OCI-LY3 (cell line): ENCODE measurements at regions not wholly inside any gene's neighbourhood (a gene's known extent, or its start where the extent isn't known, plus 50 kb on each side); places are given as distances from the start of the nearest gene placed in this dataset.

Source experiments
- H2AFZ ChIP-seq: fragments of 200-600, 300-600 bp; shearing (Covaris generic); 2 replicates; pipeline ENCODE4 v1.6.0; 2014; ENCODE audit warnings: antibody characterized with exemption, low read depth, low read length
- H3K27ac ChIP-seq: fragments of 200-600, 300-600 bp; sonication (generic); 2 replicates; pipeline ENCODE4 v1.5.1; 2014; ENCODE audit warnings: mild to moderate bottlenecking, low read length, moderate library complexity, mixed read lengths
- H3K27me3 ChIP-seq: fragments of 200-600, 300-600 bp; sonication (generic); 2 replicates; pipeline ENCODE4 v1.6.1; 2014; ENCODE audit warnings: low read depth, low read length, mixed read lengths
- H3K36me3 ChIP-seq: fragments of 200-600, 300-600 bp; sonication (generic); replicated peaks from 2 replicates; pipeline ENCODE3; 2014; ENCODE audit warnings: low read depth, low read length, mixed read lengths
- H3K4me1 ChIP-seq: fragments of 300-600, 200-600 bp; sonication (generic); 2 replicates; pipeline ENCODE4 v1.6.1; 2014; ENCODE audit warnings: low read length, mixed read lengths
- H3K4me2 ChIP-seq: fragments of 200-600, 300-600 bp; sonication (generic); 2 replicates; pipeline ENCODE4 v1.6.1; 2014; ENCODE audit warnings: low read length, mixed read lengths
- H3K4me3 ChIP-seq: fragments of 300-600, 200-600 bp; sonication (generic); 2 replicates; pipeline ENCODE4 v1.5.1; 2014; ENCODE audit warnings: antibody characterized with exemption, mild to moderate bottlenecking, low read length, moderate library complexity
- H3K79me2 ChIP-seq: fragments of 300-600, 200-600 bp; shearing (Covaris generic); 2 replicates; pipeline ENCODE4 v1.6.1; 2014; ENCODE audit warnings: mild to moderate bottlenecking, low read length, mixed read lengths
- H3K9ac ChIP-seq: fragments of 300-600, 200-600 bp; shearing (Covaris generic); 2 replicates; pipeline ENCODE4 v1.6.0; 2014; ENCODE audit warnings: mild to moderate bottlenecking, low read length, moderate library complexity
- H3K9me3 ChIP-seq: fragments of 200-600, 300-600 bp; shearing (Covaris generic); 2 replicates; pipeline ENCODE4 v1.6.1; 2014; ENCODE audit warnings: low read length, mixed read lengths; ENCODE audit not compliant: insufficient read depth
- H4K20me1 ChIP-seq: fragments of 200-600, 300-600 bp; sonication (generic); 2 replicates; pipeline ENCODE4 v1.6.1; 2016; ENCODE audit warnings: low read length, mixed read lengths; ENCODE audit not compliant: insufficient read depth
- CTCF ChIP-seq: fragments of 200-600, 300-600 bp; sonication (generic); IDR thresholded peaks from 2 replicates; pipeline ENCODE4 v1.5.1; 2014; ENCODE audit warnings: antibody characterized with exemption, low read length, low read depth
- EZH2phosphoT487 ChIP-seq: fragments of 200-600 bp; shearing (Covaris generic); IDR thresholded peaks from 2 replicates; pipeline ENCODE4 v1.6.1; 2018; ENCODE audit warnings: antibody characterized with exemption, mixed run types, low read depth

DNA sequence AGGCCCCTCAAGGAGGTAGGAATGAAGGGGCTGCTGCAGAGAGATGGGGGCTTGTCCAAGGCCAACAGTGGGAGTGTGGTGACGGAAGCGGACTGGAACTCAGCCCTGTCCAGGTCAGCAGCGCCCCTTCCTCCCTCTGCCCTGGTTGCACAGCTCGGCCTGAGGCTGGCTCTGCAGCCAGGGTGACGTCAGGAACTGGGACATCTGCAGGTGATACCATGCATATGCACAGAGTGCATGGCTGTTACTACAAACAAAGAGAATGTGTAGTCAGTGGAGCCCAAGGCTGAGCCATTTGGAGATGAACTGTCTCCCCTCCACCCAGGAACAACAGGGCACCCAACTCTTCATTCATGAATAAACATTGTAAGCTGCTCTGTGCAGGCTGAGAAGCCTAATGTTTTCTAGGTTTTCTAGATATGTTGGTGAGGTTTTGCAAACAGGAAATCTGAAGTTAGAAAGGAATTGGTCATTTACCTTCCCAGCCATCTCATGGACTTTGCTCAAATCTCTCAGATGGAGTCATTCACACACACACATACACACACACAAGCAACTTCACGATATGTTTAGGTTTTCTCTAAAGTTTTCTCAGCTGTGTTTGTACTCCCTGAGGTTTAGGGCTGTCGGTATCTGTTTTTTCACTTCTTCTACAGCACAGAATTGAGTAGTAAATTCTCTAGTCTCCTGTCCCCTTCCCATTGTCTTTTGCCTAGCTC is 117.2 kb downstream of the TLE3 start:
- no peaks in the 10 kb centered on the region for H3K9me3 ChIP-seq
- no peak overlapping the region for H2AFZ ChIP-seq
- H3K79me2 ChIP-seq: no peaks in the 10 kb centered on the region
- H3K36me3 ChIP-seq: no peaks in the 10 kb centered on the region
- peak overlapping the region; percentile 67 for H3K4me3 ChIP-seq
- no peak for TF ChIP-seq EZH2phosphoT487
- peak; percentile 23 for TF ChIP-seq CTCF
- peak overlapping the region; percentile 91 for H3K4me2 ChIP-seq
- H3K27me3 ChIP-seq: peaks cover 53% of the 10 kb centered on the region
- H3K27ac ChIP-seq: peak overlapping the region; percentile 75
- peaks cover 35% of the 10 kb centered on the region for H3K4me1 ChIP-seq
- no peaks in the 10 kb centered on the region; the same call in 1 of the 2 replicates for H4K20me1 ChIP-seq
- H3K9ac ChIP-seq: peak overlapping the region; percentile 15; the same call in 1 of the 2 replicates

DNA sequence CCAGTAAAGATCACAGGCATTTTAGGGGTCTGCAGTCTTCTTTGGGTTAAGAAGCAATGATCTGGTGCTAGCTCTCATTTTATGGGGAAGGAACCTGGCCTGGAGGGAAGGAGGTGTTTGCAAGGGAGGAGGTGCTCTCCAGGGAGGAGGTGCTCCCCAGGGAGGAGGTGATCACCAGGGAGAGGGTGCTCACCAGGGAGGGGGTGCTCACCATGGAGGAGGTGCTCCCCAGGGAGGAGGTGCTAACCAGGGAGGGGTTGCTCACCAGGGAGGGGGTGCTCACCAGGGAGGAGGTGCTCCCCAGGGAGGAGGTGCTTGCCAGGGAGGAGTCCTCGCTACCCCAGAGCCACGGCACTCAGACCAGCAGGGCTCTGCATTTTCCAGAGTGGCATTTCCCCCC is 115.7 kb downstream of the TLE3 start:
- Histone ChIP-seq H3K9ac (no peak overlapping the region), H4K20me1 (no peaks in the 10 kb centered on the region), H3K79me2 (no peaks in the 10 kb centered on the region), H3K27ac (no peak overlapping the region), H3K27me3 (peaks cover 54% of the 10 kb centered on the region), H2AFZ (no peak overlapping the region), H3K4me3 (no peak overlapping the region), H3K36me3 (no peaks in the 10 kb centered on the region), H3K4me1 (peaks cover 35% of the 10 kb centered on the region), H3K9me3 (no peaks in the 10 kb centered on the region), H3K4me2 (no peak overlapping the region)
- TF ChIP-seq EZH2phosphoT487 (no peak), CTCF (no peak)

DNA sequence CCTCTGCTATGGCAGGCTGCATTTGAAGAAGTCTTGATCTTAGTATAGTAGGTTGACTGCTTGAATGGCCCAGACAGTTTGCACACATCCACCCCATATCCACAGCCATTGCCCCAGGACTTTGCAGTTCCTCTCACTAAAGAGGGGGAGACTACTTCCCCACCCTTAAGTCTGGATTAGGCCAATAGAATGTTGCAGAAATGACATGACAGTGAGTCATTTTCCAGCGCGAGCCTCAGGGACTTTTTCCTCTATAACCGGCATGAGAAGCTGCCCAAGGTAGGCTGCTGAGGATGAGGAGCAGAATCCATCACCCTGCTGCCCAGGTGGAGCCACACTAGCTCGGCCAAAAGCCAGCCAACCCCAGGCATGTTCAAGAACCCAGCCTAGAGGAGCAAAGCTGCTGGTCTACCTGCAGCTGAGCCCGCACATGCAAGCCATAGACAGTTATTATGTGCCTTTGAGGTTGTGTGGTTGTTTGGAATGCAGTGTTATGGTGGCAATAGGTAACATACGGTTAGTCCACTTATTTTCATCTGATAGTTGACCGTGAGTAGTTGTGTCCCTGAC is 113.9 kb downstream of the TLE3 start:
- H3K27me3 ChIP-seq: peaks cover 61% of the 10 kb centered on the region

More for the DNA sequence above, 113.9 kb downstream of the TLE3 start:
- TF ChIP-seq EZH2phosphoT487: no peak
- TF ChIP-seq CTCF: no peak
- no peaks in the 10 kb centered on the region for H4K20me1 ChIP-seq
- H3K9ac ChIP-seq: no peak overlapping the region
- no peaks in the 10 kb centered on the region for H3K79me2 ChIP-seq
- no peak overlapping the region for H2AFZ ChIP-seq
- no peak overlapping the region for H3K4me3 ChIP-seq
- no peak overlapping the region for H3K4me2 ChIP-seq
- H3K9me3 ChIP-seq: no peaks in the 10 kb centered on the region
- H3K36me3 ChIP-seq: no peaks in the 10 kb centered on the region
- H3K27ac ChIP-seq: no peak overlapping the region
- H3K4me1 ChIP-seq: peaks cover 40% of the 10 kb centered on the region
